HG03045 (cell line): ENCODE measurements at regions not wholly inside any gene's neighbourhood (a gene's known extent, or its start where the extent isn't known, plus 50 kb on each side); places are given as distances from the start of the nearest gene placed in this dataset.
"Not testable (repeated sequence)": the region's sequence is repeated elsewhere in the genome, so short reads cannot be mapped to it uniquely, and the experiment has no call there.

ENCODE experiments used
- ATAC-seq: cut with Tn5 transposase; IDR thresholded peaks from one replicate; pipeline ENCODE4 v1.9.1; 2021; ENCODE audit warnings: mild to moderate bottlenecking, moderate library complexity; ENCODE audit not compliant: unreplicated experiment

GRCh38 chr4:123599061-123599919 lies 202.7 kb downstream of the SPRY1 start:
- no peak for ATAC-seq

GRCh38 chr4:123599920-123600810 lies 203.6 kb downstream of the SPRY1 start:
- ATAC-seq: peak; percentile 100

- no peak for ATAC-seq
Observed at GRCh38 chr4:123600987-123601904, 204.7 kb downstream of the SPRY1 start.

- no peak for ATAC-seq
Observed at GRCh38 chr4:123602007-123602406, 205.4 kb downstream of the SPRY1 start.

- ATAC-seq: no peak
Observed at GRCh38 chr4:123603165-123603564, 206.6 kb downstream of the SPRY1 start.

- not testable (repeated sequence) for ATAC-seq
Observed at GRCh38 chr4:123605797-123606196, 209.2 kb downstream of the SPRY1 start.

GRCh38 chr4:123606336-123606735 lies 209.7 kb downstream of the SPRY1 start:
- no peak for ATAC-seq

- no peak for ATAC-seq
Observed at GRCh38 chr4:123606946-123607542, 210.4 kb downstream of the SPRY1 start.

GRCh38 chr4:123609829-123610228 lies 213.2 kb downstream of the SPRY1 start:
- no peak for ATAC-seq

GRCh38 chr4:123613586-123614344 lies 217.2 kb downstream of the SPRY1 start:
- ATAC-seq: no peak

GRCh38 chr4:123615901-123616300 lies 219.3 kb downstream of the SPRY1 start:
- no peak for ATAC-seq

- no peak for ATAC-seq
Observed at GRCh38 chr4:123616951-123617461, 220.4 kb downstream of the SPRY1 start.

GRCh38 chr4:123617791-123618190 lies 221.2 kb downstream of the SPRY1 start:
- ATAC-seq: no peak

GRCh38 chr4:123618606-123619005 lies 222.0 kb downstream of the SPRY1 start:
- ATAC-seq: no peak

- no peak for ATAC-seq
Observed at GRCh38 chr4:123619326-123619725, 222.7 kb downstream of the SPRY1 start.

- ATAC-seq: no peak
Observed at GRCh38 chr4:123619895-123620294, 223.3 kb downstream of the SPRY1 start.

- no peak for ATAC-seq
Observed at GRCh38 chr4:123621072-123621705, 224.6 kb downstream of the SPRY1 start.

GRCh38 chr4:123622572-123622971 lies 226.0 kb downstream of the SPRY1 start:
- no peak for ATAC-seq

GRCh38 chr4:123623611-123624010 lies 227.0 kb downstream of the SPRY1 start:
- no peak for ATAC-seq
